Uterus (tissue), 2 donors: ENCODE measurements at regions not wholly inside any gene's neighbourhood (a gene's known extent, or its start where the extent isn't known, plus 50 kb on each side); places are given as distances from the start of the nearest gene placed in this dataset.

Source experiments
- CTCF ChIP-seq, 4 experiments: fragments of 200-600 bp in 2 of 4; fragments of 450-650 bp in 2 of 4; sonication (generic) in 2 of 4; IDR thresholded peaks; one replicate each; pipeline ENCODE4 v1.5.1; 2016 to 2019; ENCODE audit warnings: antibody characterized with exemption in 4 of 4, mild to moderate bottlenecking in 2 of 4, moderate library complexity in 1 of 4
- POLR2A ChIP-seq, 2 donors: fragments of 450-650 bp; IDR thresholded peaks; one replicate each; pipeline ENCODE4 v1.6.1; 2016; ENCODE audit warnings: antibody characterized with exemption in 2 of 2, mild to moderate bottlenecking in 1 of 2, moderate library complexity in 1 of 2

DNA sequence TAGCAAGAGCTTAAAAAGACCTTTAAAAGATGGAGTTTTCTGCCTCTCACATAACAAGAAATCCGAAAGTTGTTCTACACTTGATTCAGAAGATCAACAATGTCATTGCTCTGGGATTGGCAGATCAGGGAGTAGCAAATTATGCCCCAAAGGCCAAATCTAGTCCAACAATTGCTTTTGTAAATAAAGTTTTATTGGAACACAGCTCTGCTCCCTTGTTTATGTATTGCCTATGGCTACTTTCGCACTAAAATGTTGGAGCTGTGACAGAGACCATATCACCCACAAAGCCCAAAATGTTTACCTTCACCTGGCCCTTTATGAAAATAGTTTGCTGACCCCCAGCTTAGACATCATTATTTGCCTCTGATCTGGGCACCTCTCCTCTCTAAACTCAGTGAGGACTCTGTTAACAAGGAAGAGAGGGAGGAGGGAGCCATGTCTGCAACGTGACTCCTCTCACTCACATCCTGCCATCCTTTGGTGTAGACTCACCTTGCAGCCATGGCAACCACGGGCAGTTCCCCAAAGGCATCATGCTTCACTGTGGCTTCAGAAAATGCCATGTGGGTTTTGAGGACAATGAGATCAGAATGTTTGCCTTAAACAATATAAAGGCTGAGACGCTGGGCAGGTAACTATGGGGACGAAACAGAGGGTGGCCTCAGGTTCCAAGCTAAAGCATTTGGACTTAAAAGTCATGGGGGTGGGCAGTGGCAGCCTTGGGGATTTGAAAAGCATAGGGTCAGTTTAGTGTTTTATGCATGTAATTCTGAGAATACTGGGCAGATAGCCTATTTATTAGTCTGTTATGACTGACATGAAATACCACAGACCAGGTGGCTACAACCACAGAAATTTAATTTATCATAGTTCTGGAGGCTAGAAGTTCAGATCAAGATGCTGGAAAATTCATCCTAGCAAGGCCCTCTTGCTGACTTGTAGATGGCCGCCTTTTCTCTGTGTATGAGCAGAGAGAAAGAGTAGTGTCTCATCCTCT is 149.7 kb upstream of the TNFAIP3 start:
- TF ChIP-seq POLR2A (IDR thresholded peaks at IDR 0.05) (no peak), CTCF (IDR thresholded peaks at IDR 0.05) (no peak)
